ENCODE measurements at regions not wholly inside any gene's neighbourhood (a gene's known extent, or its start where the extent isn't known, plus 50 kb on each side); places are given as distances from the start of the nearest gene placed in this dataset.

DNA sequence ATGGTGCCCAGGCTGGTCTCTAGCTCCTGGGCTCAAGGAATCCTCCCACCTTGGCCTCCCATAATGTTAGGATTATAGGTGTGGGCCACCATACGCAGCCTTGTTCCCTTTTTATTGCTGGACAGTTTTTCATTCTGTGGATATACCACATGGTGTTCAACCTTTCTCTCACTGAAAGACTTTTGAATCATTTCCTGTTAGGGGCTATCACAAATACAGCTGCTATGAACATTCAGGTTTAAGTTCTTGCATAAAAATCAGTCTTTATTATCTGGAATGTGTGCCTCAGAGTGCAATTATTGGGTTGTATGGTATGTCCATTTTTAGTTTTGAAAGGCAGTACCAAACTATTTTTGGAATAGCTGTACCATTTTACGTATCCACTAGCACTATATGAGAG lies 647.2 kb downstream of the LIG4 start:
- H3K27ac Mint-ChIP-seq, result no peak overlapping the region
- DNase-seq, result no peak
- ChIA-PET CTCF (no interaction called here), POLR2A (no interaction called here)
- no peaks in the 10 kb centered on the region for H3K4me1 Mint-ChIP-seq (ENCODE audit: low read depth)
- no peak overlapping the region for H3K4me3 Mint-ChIP-seq
- intact Hi-C loops (cut with micrococcal nuclease), result no loop called here
- peaks cover 3% of the 10 kb centered on the region for H3K9me3 Mint-ChIP-seq
- H3K27me3 Mint-ChIP-seq, result no peaks in the 10 kb centered on the region
- no peaks in the 10 kb centered on the region for H3K36me3 Mint-ChIP-seq

- ChIA-PET CTCF (no interaction called here), POLR2A (no interaction called here)
- Mint-ChIP-seq H3K4me1 (ENCODE audit: low read depth) (no peaks in the 10 kb centered on the region), H3K27me3 (no peaks in the 10 kb centered on the region), H3K9me3 (no peaks in the 10 kb centered on the region), H3K36me3 (no peaks in the 10 kb centered on the region), H3K4me3 (no peak overlapping the region), H3K27ac (no peak overlapping the region)
- intact Hi-C loops (cut with micrococcal nuclease), result no loop called here
- no peak for DNase-seq
These were observed 652.0 kb downstream of the LIG4 start for GRCh38 chr13:107563099-107563925.

DNA sequence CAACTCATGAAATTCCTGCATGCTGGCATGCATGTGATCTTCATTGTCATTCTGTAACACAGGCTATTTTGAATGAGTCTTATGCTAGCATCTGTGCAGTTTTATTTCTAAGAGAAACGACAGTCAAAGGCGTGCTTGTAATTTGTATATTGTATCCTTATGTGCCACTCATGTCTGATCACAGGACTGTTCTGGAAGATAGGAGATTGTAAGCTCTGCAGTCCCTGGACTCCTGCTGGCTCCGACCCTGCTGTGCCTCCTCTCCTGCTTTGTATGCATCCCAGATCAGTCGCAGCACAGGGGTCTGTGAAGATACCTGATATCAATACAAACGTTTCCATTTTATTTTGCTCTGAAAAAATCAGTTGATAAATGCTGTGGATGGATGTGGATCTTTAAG lies 653.1 kb downstream of the LIG4 start:
- no peaks in the 10 kb centered on the region for H3K27me3 Mint-ChIP-seq
- intact Hi-C loops (cut with micrococcal nuclease), result no loop called here
- ChIA-PET POLR2A (no interaction called here), CTCF (no interaction called here)
- H3K4me1 Mint-ChIP-seq (ENCODE audit: low read depth), result no peaks in the 10 kb centered on the region
- no peaks in the 10 kb centered on the region for H3K9me3 Mint-ChIP-seq
- H3K27ac Mint-ChIP-seq, result no peak overlapping the region
- no peaks in the 10 kb centered on the region for H3K36me3 Mint-ChIP-seq
- no peak overlapping the region for H3K4me3 Mint-ChIP-seq
- no peak for DNase-seq

DNA sequence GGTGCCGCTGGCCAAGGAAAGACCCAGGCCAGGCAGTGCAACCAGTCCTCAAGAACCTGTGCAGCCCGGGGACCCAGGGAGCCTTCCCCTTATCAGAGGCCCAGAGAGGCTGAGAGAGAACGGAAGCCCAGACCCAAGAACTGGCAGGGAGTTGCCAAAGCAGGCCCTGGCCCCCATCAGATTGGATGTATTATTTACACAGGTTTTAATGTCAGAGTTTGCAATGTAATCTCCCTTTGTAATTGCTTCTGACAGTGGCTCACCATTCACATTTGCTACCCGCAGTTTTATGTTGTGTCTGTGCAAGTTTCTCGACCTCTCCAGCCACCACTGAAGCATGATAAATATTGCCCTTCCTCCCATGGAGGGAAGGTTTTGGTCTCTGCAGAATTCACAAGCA lies 660.9 kb downstream of the LIG4 start:
- CTCF ChIA-PET, result no interaction called here
- peaks cover 2% of the 10 kb centered on the region for H3K9me3 Mint-ChIP-seq
- POLR2A ChIA-PET, result no interaction called here
- no peak for DNase-seq
- no peak overlapping the region for H3K4me3 Mint-ChIP-seq
- H3K27ac Mint-ChIP-seq, result no peak overlapping the region
- no peaks in the 10 kb centered on the region for H3K36me3 Mint-ChIP-seq
- no peaks in the 10 kb centered on the region for H3K27me3 Mint-ChIP-seq
- no peaks in the 10 kb centered on the region for H3K4me1 Mint-ChIP-seq (ENCODE audit: low read depth)
- intact Hi-C loops (cut with micrococcal nuclease), result no loop called here

GRCh38 chr13:107553838-107554237 lies 661.5 kb downstream of the LIG4 start:
- Mint-ChIP-seq H3K4me1 (ENCODE audit: low read depth) (no peaks in the 10 kb centered on the region), H3K9me3 (peaks cover 2% of the 10 kb centered on the region), H3K27me3 (no peaks in the 10 kb centered on the region), H3K27ac (no peak overlapping the region), H3K4me3 (no peak overlapping the region), H3K36me3 (no peaks in the 10 kb centered on the region)
- intact Hi-C loops (cut with micrococcal nuclease), result no loop called here
- ChIA-PET CTCF (no interaction called here), POLR2A (no interaction called here)
- no peak for DNase-seq

DNA sequence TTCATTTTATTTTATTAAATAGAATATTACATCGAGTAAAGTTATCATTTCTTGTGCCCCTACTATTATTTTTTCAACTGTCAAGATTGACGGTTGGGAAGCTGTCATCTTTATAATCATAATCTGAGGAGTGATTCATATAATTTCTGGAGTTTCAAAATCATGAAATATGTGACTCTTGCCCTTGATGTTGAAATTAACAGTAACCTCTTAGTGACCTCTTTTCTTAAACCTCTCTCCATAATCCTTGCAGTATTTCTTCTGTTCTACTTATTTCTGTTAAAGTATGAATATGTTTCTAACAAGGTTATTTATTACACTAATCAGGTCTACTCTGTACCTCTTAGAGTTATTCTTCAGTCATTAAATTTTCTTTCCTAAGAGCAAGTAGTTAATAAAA lies 663.8 kb downstream of the LIG4 start:
- no peak for DNase-seq
- H3K9me3 Mint-ChIP-seq, result peaks cover 4% of the 10 kb centered on the region
- no peak overlapping the region for H3K4me3 Mint-ChIP-seq
- intact Hi-C loops (cut with micrococcal nuclease), result no loop called here
- ChIA-PET CTCF (no interaction called here), POLR2A (no interaction called here)
- H3K27me3 Mint-ChIP-seq, result no peaks in the 10 kb centered on the region
- no peaks in the 10 kb centered on the region for H3K36me3 Mint-ChIP-seq
- no peak overlapping the region for H3K27ac Mint-ChIP-seq
- no peaks in the 10 kb centered on the region for H3K4me1 Mint-ChIP-seq (ENCODE audit: low read depth)

GRCh38 chr13:107548338-107548737 lies 667.0 kb downstream of the LIG4 start:
- no peak overlapping the region for H3K27ac Mint-ChIP-seq
- intact Hi-C loops (cut with micrococcal nuclease), result no loop called here
- CTCF ChIA-PET, result no interaction called here
- no peaks in the 10 kb centered on the region for H3K27me3 Mint-ChIP-seq
- peaks cover 5% of the 10 kb centered on the region for H3K9me3 Mint-ChIP-seq
- POLR2A ChIA-PET, result no interaction called here
- H3K36me3 Mint-ChIP-seq, result no peaks in the 10 kb centered on the region
- no peak overlapping the region for H3K4me3 Mint-ChIP-seq
- H3K4me1 Mint-ChIP-seq (ENCODE audit: low read depth), result no peaks in the 10 kb centered on the region
- no peak for DNase-seq

GRCh38 chr13:107545946-107546502 lies 669.3 kb downstream of the LIG4 start:
- Mint-ChIP-seq H3K27ac (no peak overlapping the region), H3K27me3 (no peaks in the 10 kb centered on the region), H3K9me3 (peaks cover 6% of the 10 kb centered on the region), H3K4me1 (ENCODE audit: low read depth) (no peaks in the 10 kb centered on the region), H3K4me3 (no peak overlapping the region), H3K36me3 (no peaks in the 10 kb centered on the region)
- ChIA-PET CTCF (no interaction called here), POLR2A (no interaction called here)
- intact Hi-C loops (cut with micrococcal nuclease), result no loop called here
- no peak for DNase-seq

GRCh38 chr13:107534548-107534947 lies 680.8 kb downstream of the LIG4 start:
- peaks cover 11% of the 10 kb centered on the region for H3K9me3 Mint-ChIP-seq
- no peak overlapping the region for H3K27ac Mint-ChIP-seq
- DNase-seq, result no peak
- CTCF ChIA-PET, result no interaction called here
- H3K4me3 Mint-ChIP-seq, result no peak overlapping the region
- intact Hi-C loops (cut with micrococcal nuclease), result no loop called here
- no peaks in the 10 kb centered on the region for H3K36me3 Mint-ChIP-seq
- H3K27me3 Mint-ChIP-seq, result no peaks in the 10 kb centered on the region
- no peaks in the 10 kb centered on the region for H3K4me1 Mint-ChIP-seq (ENCODE audit: low read depth)
- POLR2A ChIA-PET, result no interaction called here

DNA sequence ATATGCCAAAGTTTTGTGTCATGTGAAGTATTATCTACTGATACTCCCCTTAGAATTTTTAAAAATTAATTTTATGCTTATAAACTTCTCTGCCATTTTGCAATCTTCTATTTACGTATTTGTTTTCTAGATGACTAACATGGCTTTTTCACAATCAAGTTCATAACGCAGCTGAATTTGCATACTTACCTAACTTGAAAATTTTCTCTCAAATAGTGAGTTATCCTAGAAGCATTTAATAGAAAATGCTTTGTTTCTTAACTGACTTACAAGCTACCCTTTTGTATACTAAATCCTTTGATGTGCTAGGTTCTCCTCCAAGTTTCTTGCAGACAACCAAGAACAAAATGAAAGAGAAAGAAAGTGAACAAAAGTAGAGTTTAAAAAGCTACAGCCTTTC lies 683.5 kb downstream of the LIG4 start:
- intact Hi-C loops (cut with micrococcal nuclease), result no loop called here
- Mint-ChIP-seq H3K36me3 (no peaks in the 10 kb centered on the region), H3K27me3 (no peaks in the 10 kb centered on the region), H3K9me3 (peaks cover 11% of the 10 kb centered on the region), H3K27ac (no peak overlapping the region), H3K4me1 (ENCODE audit: low read depth) (no peaks in the 10 kb centered on the region), H3K4me3 (no peak overlapping the region)
- ChIA-PET POLR2A (no interaction called here), CTCF (no interaction called here)
- DNase-seq, result no peak

- H3K27ac Mint-ChIP-seq, result no peak overlapping the region
- no peak overlapping the region for H3K4me3 Mint-ChIP-seq
- H3K9me3 Mint-ChIP-seq, result peaks cover 11% of the 10 kb centered on the region
- ChIA-PET CTCF (no interaction called here), POLR2A (no interaction called here)
- no peaks in the 10 kb centered on the region for H3K36me3 Mint-ChIP-seq
- intact Hi-C loops (cut with micrococcal nuclease), result no loop called here
- H3K27me3 Mint-ChIP-seq, result no peaks in the 10 kb centered on the region
- no peaks in the 10 kb centered on the region for H3K4me1 Mint-ChIP-seq (ENCODE audit: low read depth)
- DNase-seq, result no peak
These were observed 684.2 kb downstream of the LIG4 start for GRCh38 chr13:107531180-107531579.

- Mint-ChIP-seq H3K27ac (no peak overlapping the region), H3K36me3 (no peaks in the 10 kb centered on the region), H3K4me3 (no peak overlapping the region), H3K27me3 (no peaks in the 10 kb centered on the region), H3K4me1 (ENCODE audit: low read depth) (no peaks in the 10 kb centered on the region), H3K9me3 (peaks cover 4% of the 10 kb centered on the region)
- intact Hi-C loops (cut with micrococcal nuclease), result no loop called here
- POLR2A ChIA-PET, result no interaction called here
- DNase-seq, result no peak
- CTCF ChIA-PET, result no interaction called here
These were observed 686.3 kb downstream of the LIG4 start for GRCh38 chr13:107529035-107529434.

DNA sequence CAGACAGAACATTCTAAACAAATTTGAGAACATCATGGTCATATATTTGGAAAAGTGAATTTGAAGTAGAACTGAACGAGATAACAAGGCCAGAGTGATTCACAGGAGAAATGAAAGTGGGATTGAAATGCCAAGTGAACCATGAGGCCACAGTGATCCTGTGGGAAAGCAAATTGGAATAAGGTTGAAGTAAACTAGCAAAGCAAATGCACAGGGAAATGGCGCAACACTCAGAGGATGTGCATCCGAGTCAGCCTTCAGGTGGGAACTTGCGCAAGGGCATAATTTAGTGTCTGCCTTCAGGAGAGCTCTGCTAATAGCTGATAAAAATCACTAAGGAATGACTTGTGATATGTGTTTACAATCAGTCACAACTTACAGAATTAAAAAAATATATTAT lies 696.6 kb downstream of the LIG4 start:
- POLR2A ChIA-PET, result no interaction called here
- Mint-ChIP-seq H3K27me3 (no peaks in the 10 kb centered on the region), H3K9me3 (peaks cover 8% of the 10 kb centered on the region), H3K27ac (no peak overlapping the region), H3K4me1 (ENCODE audit: low read depth) (no peaks in the 10 kb centered on the region), H3K4me3 (no peak overlapping the region), H3K36me3 (no peaks in the 10 kb centered on the region)
- intact Hi-C loops (cut with micrococcal nuclease), result no loop called here
- DNase-seq, result no peak
- CTCF ChIA-PET, result no interaction called here

All from activated CD4-positive, alpha-beta memory T cell treated with anti-CD3 and anti-CD28 coated beads for 36 hours (primary cell).